ENCODE measurements at regions not wholly inside any gene's neighbourhood (a gene's known extent, or its start where the extent isn't known, plus 50 kb on each side); places are given as distances from the start of the nearest gene placed in this dataset.

DNA sequence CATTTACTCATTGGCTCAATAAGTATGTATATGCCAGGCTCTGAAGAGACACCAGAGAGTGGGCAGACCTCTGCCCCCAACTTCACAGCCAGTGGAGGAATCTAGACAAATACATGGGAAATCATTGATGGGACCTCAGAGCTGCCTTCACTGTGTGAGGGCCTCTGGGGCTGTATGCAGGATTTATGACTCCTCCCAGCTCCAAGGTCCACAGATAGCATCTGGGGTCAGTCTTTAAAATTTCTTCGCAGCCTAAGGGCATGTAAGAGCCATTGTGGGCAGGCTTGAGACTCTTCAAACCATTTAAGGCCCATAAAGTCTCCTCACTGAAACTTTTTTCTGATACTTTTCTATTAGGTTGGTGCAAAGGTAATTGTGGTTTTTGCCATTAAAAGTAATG lies 125.5 kb downstream of the SPTSSA start:
- TF ChIP-seq, protein P1, sequence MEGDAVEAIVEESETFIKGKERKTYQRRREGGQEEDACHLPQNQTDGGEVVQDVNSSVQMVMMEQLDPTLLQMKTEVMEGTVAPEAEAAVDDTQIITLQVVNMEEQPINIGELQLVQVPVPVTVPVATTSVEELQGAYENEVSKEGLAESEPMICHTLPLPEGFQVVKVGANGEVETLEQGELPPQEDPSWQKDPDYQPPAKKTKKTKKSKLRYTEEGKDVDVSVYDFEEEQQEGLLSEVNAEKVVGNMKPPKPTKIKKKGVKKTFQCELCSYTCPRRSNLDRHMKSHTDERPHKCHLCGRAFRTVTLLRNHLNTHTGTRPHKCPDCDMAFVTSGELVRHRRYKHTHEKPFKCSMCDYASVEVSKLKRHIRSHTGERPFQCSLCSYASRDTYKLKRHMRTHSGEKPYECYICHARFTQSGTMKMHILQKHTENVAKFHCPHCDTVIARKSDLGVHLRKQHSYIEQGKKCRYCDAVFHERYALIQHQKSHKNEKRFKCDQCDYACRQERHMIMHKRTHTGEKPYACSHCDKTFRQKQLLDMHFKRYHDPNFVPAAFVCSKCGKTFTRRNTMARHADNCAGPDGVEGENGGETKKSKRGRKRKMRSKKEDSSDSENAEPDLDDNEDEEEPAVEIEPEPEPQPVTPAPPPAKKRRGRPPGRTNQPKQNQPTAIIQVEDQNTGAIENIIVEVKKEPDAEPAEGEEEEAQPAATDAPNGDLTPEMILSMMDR (IDR thresholded peaks at IDR 0.05): no peak
- TF ChIP-seq POLR2A (IDR thresholded peaks at IDR 0.05): no peak

Measured in heart left ventricle (tissue), 13 donors.